SK-N-SH treated with all-trans-retinoic acid at 6 μM for 48 hours (cell line): ENCODE measurements at regions not wholly inside any gene's neighbourhood (a gene's known extent, or its start where the extent isn't known, plus 50 kb on each side); places are given as distances from the start of the nearest gene placed in this dataset.

Experiments used
- ATAC-seq: fragments of 200-7000 bp; cut with Tn5 transposase; 3 replicates; pipeline ENCODE4 v1.9.1; 2020; ENCODE audit warnings: mild to moderate bottlenecking, moderate library complexity
- ARNTL ChIP-seq: fragments of 450-650 bp; formaldehyde crosslinking; IDR thresholded peaks from 2 replicates; pipeline ENCODE4 v1.5.0; 2020; ENCODE audit warnings: low read depth, mild to moderate bottlenecking, moderate library complexity, borderline replicate concordance
- CREB5 ChIP-seq: fragments of 250-450 bp; sonication (Bioruptor Pico); IDR thresholded peaks from 2 replicates; pipeline ENCODE4 v1.5.1; 2020; ENCODE audit warnings: low read depth, mild to moderate bottlenecking, moderate library complexity
- CSDC2 ChIP-seq: fragments of 250-450 bp; sonication (Bioruptor Pico); IDR thresholded peaks from 2 replicates; pipeline ENCODE4 v1.5.0; 2020; ENCODE audit warnings: mild to moderate bottlenecking, moderate library complexity
- CSRNP3 ChIP-seq: fragments of 250-450 bp; sonication (Bioruptor Pico); IDR thresholded peaks from 2 replicates; pipeline ENCODE4 v1.5.1; 2021; ENCODE audit warnings: mild to moderate bottlenecking, moderate library complexity
- ESRRG ChIP-seq: fragments of 250-450 bp; sonication (Bioruptor Pico); IDR thresholded peaks from 2 replicates; pipeline ENCODE4 v1.6.1; 2021; ENCODE audit warnings: mild to moderate bottlenecking
- GLIS3 ChIP-seq: fragments of 250-450 bp; sonication (Bioruptor Pico); IDR thresholded peaks from 2 replicates; pipeline ENCODE4 v1.5.0; 2020; ENCODE audit warnings: mild to moderate bottlenecking, moderate library complexity
- ISL1 ChIP-seq: fragments of 250-450 bp; sonication (Bioruptor Pico); IDR thresholded peaks from 2 replicates; pipeline ENCODE4 v2.1.2; 2022; ENCODE audit warnings: mild to moderate bottlenecking, moderate library complexity
- OSR1 ChIP-seq: fragments of 250-450 bp; sonication (Bioruptor Pico); IDR thresholded peaks from 2 replicates; pipeline ENCODE4 v1.8.0; 2022; ENCODE audit warnings: moderate library complexity, mild to moderate bottlenecking, inconsistent platforms
- PATZ1 ChIP-seq: fragments of 250-450 bp; sonication (Bioruptor Pico); IDR thresholded peaks from 2 replicates; pipeline ENCODE4 v1.8.0; 2020; ENCODE audit warnings: mild to moderate bottlenecking, moderate library complexity, borderline replicate concordance
- POU6F1 ChIP-seq: fragments of 250-450 bp; sonication (Bioruptor Pico); IDR thresholded peaks from 2 replicates; pipeline ENCODE4 v1.8.0; 2021; ENCODE audit warnings: low read depth, mild to moderate bottlenecking, moderate library complexity, borderline replicate concordance
- PPARA ChIP-seq: fragments of 250-450 bp; sonication (Bioruptor Pico); IDR thresholded peaks from 2 replicates; pipeline ENCODE4 v1.5.0; 2020; ENCODE audit warnings: mild to moderate bottlenecking, borderline replicate concordance
- RARB ChIP-seq: fragments of 250-450 bp; sonication (Bioruptor Pico); IDR thresholded peaks from 2 replicates; pipeline ENCODE4 v1.8.0; 2021; ENCODE audit warnings: mild to moderate bottlenecking, moderate library complexity
- SNAI2 ChIP-seq: fragments of 250-450 bp; sonication (Bioruptor Pico); IDR thresholded peaks from 2 replicates; pipeline ENCODE4 v1.5.0; 2020; ENCODE audit warnings: mild to moderate bottlenecking, moderate library complexity
- TCF4 ChIP-seq: fragments of 250-450 bp; sonication (Bioruptor Pico); IDR thresholded peaks from 2 replicates; pipeline ENCODE4 v1.8.0; 2021; ENCODE audit warnings: mild to moderate bottlenecking, moderate library complexity, borderline replicate concordance
- TSHZ2 ChIP-seq: fragments of 250-450 bp; sonication (Bioruptor Pico); IDR thresholded peaks from 2 replicates; pipeline ENCODE4 v1.5.0; 2020; ENCODE audit warnings: mild to moderate bottlenecking, moderate library complexity
- ZC3H10 ChIP-seq: fragments of 250-450 bp; sonication (Bioruptor Pico); IDR thresholded peaks from 2 replicates; pipeline ENCODE4 v1.5.1; 2021; ENCODE audit warnings: mild to moderate bottlenecking, moderate library complexity
- ZFP3 ChIP-seq: fragments of 250-450 bp; sonication (Bioruptor Pico); IDR thresholded peaks from 2 replicates; pipeline ENCODE4 v1.5.0; 2020; ENCODE audit warnings: mild to moderate bottlenecking, moderate library complexity
- ZNF565 ChIP-seq: fragments of 450-650 bp; formaldehyde crosslinking; conservative IDR thresholded peaks from 2 replicates; pipeline ENCODE4 v1.5.0; 2020; ENCODE audit warnings: low read depth, mild to moderate bottlenecking, moderate library complexity
- ZNF8 ChIP-seq: fragments of 450-650 bp; formaldehyde crosslinking; IDR thresholded peaks from 2 replicates; pipeline ENCODE4 v1.5.0; 2020; ENCODE audit warnings: mild to moderate bottlenecking, moderate library complexity

- TF ChIP-seq CSDC2 (CRISPR knock-in tag) = no peak
- no peak for TF ChIP-seq CSRNP3 (CRISPR knock-in tag)
- no peak for TF ChIP-seq PATZ1 (CRISPR knock-in tag)
- TF ChIP-seq ZNF8 (CRISPR knock-in tag) = no peak
- no peak for TF ChIP-seq PPARA (CRISPR knock-in tag)
- TF ChIP-seq SNAI2 = no peak
- no peak for TF ChIP-seq CREB5 (CRISPR knock-in tag)
- TF ChIP-seq POU6F1 = no peak
- no peak for TF ChIP-seq ZNF565
- no peak for TF ChIP-seq OSR1 (CRISPR knock-in tag)
- no peak for TF ChIP-seq TCF4
- no peak for TF ChIP-seq RARB (CRISPR knock-in tag)
- no peak for TF ChIP-seq TSHZ2 (CRISPR knock-in tag)
- TF ChIP-seq ESRRG (CRISPR knock-in tag) = no peak
- TF ChIP-seq GLIS3 (CRISPR knock-in tag) = no peak
- TF ChIP-seq, all 23 proteins: peak for 0
- ATAC-seq = no peak
These were observed 217.1 kb downstream of the EXOC5 start for GRCh38 chr14:57051633-57052032.

- ATAC-seq = no peak
- TF ChIP-seq TSHZ2 (CRISPR knock-in tag) (no peak), ZNF565 (no peak)
These were observed 218.9 kb downstream of the EXOC5 start for GRCh38 chr14:57049848-57050247.

- no peak for ATAC-seq
- no peak for TF ChIP-seq OSR1 (CRISPR knock-in tag)
- TF ChIP-seq ZC3H10 (CRISPR knock-in tag) = no peak
- no peak for TF ChIP-seq ARNTL (CRISPR knock-in tag)
- TF ChIP-seq ISL1 (CRISPR knock-in tag) = no peak
- TF ChIP-seq CREB5 (CRISPR knock-in tag) = no peak
- no peak for TF ChIP-seq TCF4
- no peak for TF ChIP-seq CSDC2 (CRISPR knock-in tag)
- no peak for TF ChIP-seq GLIS3 (CRISPR knock-in tag)
- no peak for TF ChIP-seq ESRRG (CRISPR knock-in tag)
- TF ChIP-seq ZFP3 (CRISPR knock-in tag) = no peak
- TF ChIP-seq TSHZ2 (CRISPR knock-in tag) = no peak
- no peak for TF ChIP-seq ZNF565
- no peak for TF ChIP-seq POU6F1
These were observed 222.5 kb downstream of the EXOC5 start for GRCh38 chr14:57046175-57046574.
